Right renal pelvis (tissue), 4 donors: ENCODE measurements at regions not wholly inside any gene's neighbourhood (a gene's known extent, or its start where the extent isn't known, plus 50 kb on each side); places are given as distances from the start of the nearest gene placed in this dataset.
"Not testable (repeated sequence)": the region's sequence is repeated elsewhere in the genome, so short reads cannot be mapped to it uniquely, and the experiment has no call there.

Experiments used
- DNase-seq, 4 donors: peaks; one replicate each; pipeline ENCODE4 v3.0.0-alpha.2; 2013; ENCODE audit warnings: low read depth in 4 of 4, low spot score in 3 of 4, missing footprints in 1 of 4

- DNase-seq, result not testable (repeated sequence)
Observed at GRCh38 chr16:29203933-29204805, 202.3 kb downstream of the NPIPB11 start.

- not testable (repeated sequence) for DNase-seq
Observed at GRCh38 chr16:29203046-29203932, 203.2 kb downstream of the NPIPB11 start.

- not testable (repeated sequence) for DNase-seq
Observed at GRCh38 chr16:29202642-29203041, 203.9 kb downstream of the NPIPB11 start.

DNA sequence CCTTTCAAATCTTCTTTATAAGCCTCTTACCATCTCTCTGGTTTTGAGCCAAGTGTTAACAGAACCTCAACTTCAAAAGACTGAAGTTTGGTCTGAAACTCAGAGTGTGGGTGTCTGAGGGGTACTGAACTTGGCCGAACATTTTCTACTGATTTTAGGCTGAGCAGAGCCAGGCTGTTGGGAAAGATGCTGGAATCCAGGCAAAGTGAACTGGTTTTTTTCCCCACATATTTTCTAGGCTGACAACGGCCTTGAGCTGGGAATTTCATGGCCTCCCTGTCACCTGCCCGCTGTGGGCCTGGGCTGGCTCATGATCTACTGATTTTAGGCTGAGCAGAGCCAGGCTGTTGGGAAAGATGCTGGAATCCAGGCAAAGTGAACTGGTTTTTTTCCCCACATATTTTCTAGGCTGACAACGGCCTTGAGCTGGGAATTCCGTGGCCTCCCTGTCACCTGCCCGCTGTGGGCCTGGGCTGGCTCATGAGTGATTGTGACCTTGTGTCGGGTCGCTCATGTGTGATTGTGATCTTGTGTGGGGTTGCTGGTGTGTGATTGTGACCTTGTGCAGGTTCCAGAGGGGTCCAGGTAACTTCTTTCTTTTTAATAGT lies 204.4 kb downstream of the NPIPB11 start:
- not testable (repeated sequence) for DNase-seq

- not testable (repeated sequence) for DNase-seq
Observed at GRCh38 chr16:29201296-29202024, 205.1 kb downstream of the NPIPB11 start.

GRCh38 chr16:29200681-29201080 lies 205.8 kb downstream of the NPIPB11 start:
- DNase-seq, result not testable (repeated sequence)

- DNase-seq, result not testable (repeated sequence)
Observed at GRCh38 chr16:29200135-29200601, 206.3 kb downstream of the NPIPB11 start.

- DNase-seq, result not testable (repeated sequence)
Observed at GRCh38 chr16:29199626-29200025, 206.9 kb downstream of the NPIPB11 start.

DNA sequence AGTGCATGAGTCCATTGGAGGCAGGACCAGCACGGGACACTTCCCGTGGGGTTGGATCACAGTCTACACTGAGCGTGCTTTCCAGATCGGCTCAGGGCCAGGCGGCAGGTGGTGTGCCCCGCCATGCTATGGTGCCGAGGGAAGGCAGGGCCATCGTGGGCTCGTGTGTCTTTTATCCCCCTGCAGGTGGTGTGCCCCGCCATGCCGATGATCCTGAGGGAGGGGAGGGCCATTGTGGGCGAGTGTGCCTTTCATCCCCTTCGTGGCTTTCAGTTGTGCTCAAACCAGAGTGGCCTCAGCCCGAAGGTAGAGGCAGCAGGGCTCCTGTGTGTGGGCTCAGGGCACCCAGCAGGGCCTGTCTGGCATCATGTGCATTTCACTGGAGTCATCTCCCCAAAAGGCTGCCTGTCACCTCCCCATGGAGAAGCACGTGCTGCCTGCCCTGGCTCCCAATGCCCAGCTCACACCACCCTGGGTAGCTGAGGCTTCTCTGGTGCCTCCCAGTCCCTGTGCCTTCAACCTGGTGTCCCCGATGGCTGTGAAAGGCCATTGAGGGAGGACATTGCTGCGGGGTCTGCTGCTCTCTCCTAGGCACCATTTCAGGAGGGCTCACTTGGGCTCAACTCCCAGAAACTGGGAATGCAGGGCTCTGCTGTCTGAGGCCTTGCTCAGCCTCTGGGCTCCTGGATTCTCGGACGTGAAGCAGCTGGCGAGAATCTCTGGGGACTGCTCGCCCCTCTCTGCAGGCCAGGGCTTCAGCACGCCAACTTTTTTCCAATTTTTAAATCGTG lies 207.6 kb downstream of the NPIPB11 start:
- no peak for DNase-seq

GRCh38 chr16:29198231-29198630 lies 208.3 kb downstream of the NPIPB11 start:
- no peak for DNase-seq

DNA sequence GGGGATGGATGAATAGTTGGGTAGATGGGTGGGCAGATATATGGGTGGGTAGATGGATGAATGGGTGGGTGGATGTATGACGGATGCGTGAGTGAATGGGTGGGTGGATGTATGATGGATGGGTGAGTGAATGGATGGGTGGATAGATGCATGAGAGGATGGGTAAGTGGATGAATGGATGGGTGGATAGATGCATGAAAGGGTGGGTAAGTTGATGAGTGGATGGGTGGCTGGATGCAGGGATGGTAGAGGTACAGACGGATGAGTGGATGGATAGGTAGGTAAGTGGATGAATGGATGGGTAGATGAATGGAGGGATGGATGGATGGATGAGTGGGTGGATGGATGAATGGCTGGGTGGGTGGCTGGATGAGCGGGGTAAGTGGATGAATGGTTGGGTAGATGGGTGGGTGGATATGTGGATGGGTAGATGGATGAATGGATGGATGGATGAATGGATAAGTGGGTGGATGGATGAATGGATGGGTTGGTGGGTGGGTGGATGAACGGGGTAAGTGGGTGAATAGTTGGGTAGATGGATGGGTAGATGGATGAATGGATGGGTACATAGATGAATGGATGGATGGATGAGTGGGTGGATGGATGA lies 208.9 kb downstream of the NPIPB11 start:
- not testable (repeated sequence) for DNase-seq

DNA sequence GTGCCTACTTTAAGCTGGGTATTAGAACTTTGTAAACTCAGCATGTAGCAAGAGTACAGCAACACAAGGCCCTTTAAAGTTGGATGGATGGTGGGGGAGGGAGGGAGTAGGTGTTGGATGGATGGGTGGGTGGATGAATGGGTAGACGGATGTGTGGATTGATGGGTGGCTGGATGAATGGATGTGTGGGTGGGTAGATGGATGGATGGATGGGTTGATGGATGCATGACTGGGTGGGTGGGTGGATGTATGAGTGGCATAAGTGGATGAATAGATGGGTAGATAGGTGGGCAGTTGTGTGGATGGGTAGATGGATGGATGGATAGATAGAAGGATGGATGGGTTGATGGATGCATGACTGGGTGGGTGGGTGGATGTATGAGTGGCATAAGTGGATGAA lies 209.8 kb downstream of the NPIPB11 start:
- not testable (repeated sequence) for DNase-seq

GRCh38 chr16:29195116-29195872 lies 210.4 kb downstream of the LAT start:
- DNase-seq, result not testable (repeated sequence)

DNA sequence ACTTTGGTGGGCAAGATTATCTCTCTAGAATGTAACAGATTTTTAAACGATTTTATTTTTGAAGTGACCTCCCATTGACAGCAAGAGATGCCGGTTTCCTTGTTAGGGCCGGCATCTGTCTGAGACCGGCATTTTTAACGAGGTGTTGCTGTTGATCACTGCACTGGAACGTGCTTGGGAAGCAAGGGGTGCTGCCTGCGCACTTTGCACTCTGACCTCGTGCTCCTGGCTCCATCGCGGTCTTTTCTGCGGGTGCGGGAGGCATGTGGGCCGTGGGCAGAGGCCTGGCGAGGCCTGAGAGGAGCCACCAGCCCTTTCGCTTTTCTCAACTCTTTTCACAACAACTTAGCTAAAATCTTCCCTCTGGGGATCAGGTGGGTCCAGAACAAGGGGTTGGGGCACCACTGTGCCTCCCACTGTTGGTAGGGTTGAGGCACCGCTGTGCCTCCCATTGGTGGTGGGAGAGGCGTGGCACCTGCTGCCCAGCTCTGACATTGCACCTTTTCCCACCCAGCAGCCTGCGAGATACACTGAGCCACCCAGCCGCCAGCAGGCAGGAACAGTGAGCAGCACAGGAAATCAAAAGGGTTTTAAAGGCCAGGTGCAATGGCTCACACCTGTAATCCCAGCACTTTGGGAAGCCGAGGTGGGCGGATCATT lies 209.5 kb downstream of the LAT start:
- not testable (repeated sequence) for DNase-seq

GRCh38 chr16:29193634-29194033 lies 208.8 kb downstream of the LAT start:
- DNase-seq, result not testable (repeated sequence)

GRCh38 chr16:29193248-29193574 lies 208.4 kb downstream of the LAT start:
- not testable (repeated sequence) for DNase-seq

DNA sequence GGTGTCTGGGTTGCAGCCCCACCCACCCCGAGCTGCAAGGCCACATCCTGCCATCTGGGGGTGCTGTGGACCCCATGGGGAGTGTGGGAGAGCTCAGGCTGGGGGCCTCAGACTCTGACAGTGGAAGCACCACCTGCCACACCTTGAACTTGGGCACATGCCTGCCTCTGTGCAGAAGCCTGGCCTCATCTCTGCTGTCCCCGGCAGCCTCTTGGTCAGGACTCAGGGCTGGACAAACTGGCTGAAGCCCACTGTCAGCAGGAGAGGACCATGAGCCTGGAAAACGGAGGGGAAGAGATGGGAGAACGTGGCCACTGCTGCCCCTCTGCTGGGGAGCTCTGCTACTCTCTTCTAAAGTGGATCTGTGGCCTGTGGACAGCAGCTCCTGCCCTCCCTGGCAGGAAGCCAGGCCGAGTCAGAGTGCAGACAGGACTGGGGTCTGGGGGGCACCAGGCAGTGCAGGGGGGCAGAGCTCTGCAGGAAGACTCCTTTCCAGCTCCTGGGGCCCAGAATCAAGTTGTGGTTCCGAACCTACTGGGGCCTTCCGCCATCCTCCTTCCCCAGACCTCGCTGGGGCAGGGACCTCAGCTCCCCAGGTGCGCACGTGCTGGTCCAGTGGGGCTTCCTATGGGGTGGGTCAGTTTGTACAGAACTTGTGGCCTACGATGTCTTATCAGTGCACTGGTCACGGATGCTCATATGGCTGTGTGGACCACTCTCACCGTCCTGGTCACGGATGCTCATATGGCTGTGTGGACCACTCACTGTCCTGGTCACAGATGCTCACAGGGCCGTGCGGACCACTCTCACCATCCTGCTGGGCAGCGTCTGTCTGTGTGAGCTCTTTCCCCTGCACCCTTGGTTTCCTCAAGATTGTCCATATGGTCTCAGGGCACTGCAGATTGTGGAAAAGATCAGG lies 207.7 kb downstream of the LAT start:
- no peak for DNase-seq
